GM10266 (cell line): ENCODE measurements at regions not wholly inside any gene's neighbourhood (a gene's known extent, or its start where the extent isn't known, plus 50 kb on each side); places are given as distances from the start of the nearest gene placed in this dataset.

Source experiments
- DNase-seq: peaks from one replicate; pipeline ENCODE4 v3.0.0; 2012; ENCODE audit errors: extremely low spot score
- CTCF ChIP-seq: IDR thresholded peaks from 2 replicates; pipeline ENCODE4 v1.5.1; 2012; ENCODE audit warnings: mild to moderate bottlenecking, low read depth; ENCODE audit not compliant: control insufficient read depth, insufficient read depth; ENCODE audit errors: missing control alignments

DNA sequence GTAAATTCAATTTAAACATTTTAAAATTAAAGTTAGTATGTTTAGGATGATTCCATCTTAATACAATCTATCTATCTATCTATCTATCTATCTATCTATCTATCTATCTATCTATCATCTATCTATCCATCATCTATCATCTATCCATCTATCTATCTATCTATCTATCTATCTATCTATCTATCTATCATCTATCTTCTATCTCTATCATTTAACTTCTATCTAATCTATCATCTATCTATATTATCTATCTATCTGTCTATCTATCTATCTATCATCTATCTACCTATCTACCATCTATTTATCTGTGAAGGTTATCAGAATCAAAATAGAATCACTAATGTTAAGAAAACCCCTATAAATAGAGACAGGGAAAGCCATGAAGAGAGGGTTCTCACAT lies 78.3 kb downstream of the RAMP3 start:
- no peak for DNase-seq
- TF ChIP-seq CTCF, result no peak

- no peak for TF ChIP-seq CTCF
- DNase-seq, result no peak
Measured at GRCh38 chr7:45236666-45237065, 79.1 kb downstream of the RAMP3 start.

- TF ChIP-seq CTCF, result no peak
- no peak for DNase-seq
Measured at GRCh38 chr7:45237788-45238461, 80.3 kb downstream of the RAMP3 start.

- no peak for TF ChIP-seq CTCF
- no peak for DNase-seq
Measured at GRCh38 chr7:45238806-45239205, 81.2 kb downstream of the RAMP3 start.

DNA sequence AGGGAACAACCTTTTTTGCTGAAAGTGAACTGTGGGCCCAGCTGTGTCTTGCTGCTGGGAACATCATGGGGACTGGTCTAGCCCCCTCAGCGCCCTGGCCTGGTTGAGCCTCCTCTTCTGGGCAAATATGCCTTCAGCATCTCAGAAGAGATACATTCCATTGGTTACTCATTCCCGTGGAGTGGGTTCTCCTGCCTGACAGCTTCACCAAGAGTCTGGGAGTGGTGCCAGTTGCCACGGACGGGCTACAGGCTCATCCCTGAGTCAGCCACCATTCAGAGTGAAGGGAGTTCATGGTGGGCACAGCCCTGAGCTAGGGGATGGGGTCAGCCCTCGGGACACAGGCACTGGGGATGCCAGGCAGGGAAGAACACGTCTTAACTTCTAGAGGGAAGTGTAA lies 81.9 kb downstream of the RAMP3 start:
- DNase-seq, result no peak
- TF ChIP-seq CTCF, result no peak

DNA sequence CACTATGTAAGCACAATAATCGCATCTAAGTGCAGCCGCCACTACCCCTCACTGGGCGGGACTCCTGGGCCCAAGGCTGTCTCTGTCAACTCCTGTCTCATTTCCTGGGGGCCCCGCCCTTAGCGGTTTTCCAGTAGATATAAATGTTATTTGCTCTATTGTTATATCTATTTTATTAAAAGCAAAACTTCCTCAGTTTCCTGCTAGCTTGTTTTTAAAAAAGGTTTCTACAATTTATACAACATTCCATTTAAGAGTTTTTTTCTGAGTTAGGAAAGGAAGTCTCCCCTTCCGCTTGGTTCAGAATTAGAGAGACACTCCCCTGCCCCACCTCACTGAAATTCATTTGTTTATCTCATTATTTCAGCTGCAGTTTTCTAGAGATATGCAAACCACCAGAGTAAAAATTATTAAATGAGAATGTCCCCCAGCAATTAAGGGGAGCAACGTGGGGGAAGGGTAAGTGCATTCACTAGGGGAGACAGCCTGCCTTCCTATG lies 82.7 kb downstream of the RAMP3 start:
- DNase-seq, result no peak
- TF ChIP-seq CTCF, result no peak

- TF ChIP-seq CTCF, result no peak
- no peak for DNase-seq
Measured at GRCh38 chr7:45240926-45241325, 83.3 kb downstream of the RAMP3 start.
